ENCODE measurements at regions not wholly inside any gene's neighbourhood (a gene's known extent, or its start where the extent isn't known, plus 50 kb on each side); places are given as distances from the start of the nearest gene placed in this dataset.

GRCh38 chr10:33681595-33681994, 347.1 kb upstream of the NRP1 start:
- Histone ChIP-seq H2AFZ (ENCODE audit: low read length) (peak overlapping the region; percentile 55; the same call in 1 of the 2 replicates), H2BK120ac (replicated peaks; ENCODE audit: low read depth, low read length) (no peak overlapping the region), H3K9me3 (ENCODE audit: insufficient read depth in 2 of 2, low read depth in 1 of 2, low read length in 1 of 2) (peaks cover 3 to 4% of the 10 kb centered on the region in 2 experiments; a peak in 2 of 4 replicates), H3K4me3 (ENCODE audit: extremely low read depth in 1 of 4, insufficient read depth in 2 of 4, low read depth in 3 of 4, low read length in 4 of 4) (no peak overlapping the region), H3K4me2 (ENCODE audit: insufficient read depth in 1 of 2, low read depth in 2 of 2, low read length in 2 of 2) (no peak overlapping the region), H3K79me2 (ENCODE audit: control insufficient read depth in 1 of 2, insufficient read depth in 2 of 2, low read length in 2 of 2) (no peaks in the 10 kb centered on the region), H3K4me1 (replicated peaks in 1 of 4; ENCODE audit: control insufficient read depth in 3 of 4, insufficient read depth in 4 of 4, low read length in 3 of 4) (no peaks in the 10 kb centered on the region), H3K23ac (ENCODE audit: insufficient read length) (no peak overlapping the region), H3K4ac (replicated peaks; ENCODE audit: insufficient read length, low read depth, low read length) (no peak overlapping the region), H4K8ac (ENCODE audit: extremely low read depth, insufficient read depth, low read length) (no peak overlapping the region), H2BK15ac (ENCODE audit: low read length) (no peak overlapping the region), H3K27ac (ENCODE audit: low read depth, low read length) (no peak overlapping the region), H2BK5ac (ENCODE audit: low read depth, low read length) (no peak overlapping the region), H2BK12ac (ENCODE audit: low read depth, low read length) (no peak overlapping the region), H4K91ac (replicated peaks; ENCODE audit: insufficient read length, low read length) (no peak overlapping the region), H3K27me3 (replicated peaks in 1 of 4; ENCODE audit: control insufficient read depth in 3 of 4, extremely low read depth in 1 of 4, insufficient read depth in 3 of 4, low read length in 3 of 4) (no peaks in the 10 kb centered on the region), H2BK20ac (ENCODE audit: low read length) (no peak overlapping the region), H4K20me1 (replicated peaks in 1 of 2; ENCODE audit: control insufficient read depth in 1 of 2, insufficient read depth in 2 of 2, low read length in 2 of 2) (no peaks in the 10 kb centered on the region), H3K14ac (ENCODE audit: insufficient read length) (no peak overlapping the region), H3K9ac (replicated peaks in 1 of 4; ENCODE audit: extremely low read depth in 1 of 4, low read depth in 3 of 4, low read length in 3 of 4) (no peak overlapping the region), H3K79me1 (ENCODE audit: low read depth, low read length) (no peaks in the 10 kb centered on the region), H3K18ac (ENCODE audit: extremely low read depth, low read length) (no peak overlapping the region), H3K23me2 (ENCODE audit: low read depth, low read length) (no peaks in the 10 kb centered on the region), H4K5ac (ENCODE audit: insufficient read length, low read depth, low read length) (no peak overlapping the region), H3K56ac (replicated peaks; ENCODE audit: insufficient read length, low read depth, low read length) (no peak overlapping the region), H3K36me3 (ENCODE audit: control insufficient read depth in 2 of 4, insufficient read depth in 4 of 4, low read length in 3 of 4) (no peaks in the 10 kb centered on the region), H2AK5ac (ENCODE audit: low read depth, low read length) (no peak overlapping the region)
- FAIRE-seq = no peak
- ChIA-PET CTCF (ENCODE audit: partially characterized antibody) (interaction anchor here (0.7 to 1.1 kb wide), 3 partner anchors 22 to 1221 kb away, joined by 3 to 4 read pairs (median 3); no protein-coding TSS in a partner anchor), POLR2A (ENCODE audit: partially characterized antibody) (no interaction called here)
- no peak for DNase-seq (ENCODE audit: low read depth in 1 of 2, low spot score in 2 of 2)
- TF ChIP-seq CEBPB (IDR thresholded peaks at IDR 0.05; ENCODE audit: low read depth, low read length) (no peak), RNF2 (IDR thresholded peaks at IDR 0.05; ENCODE audit: borderline replicate concordance, low read depth, low read length, missing control alignments, poor library complexity, severe bottlenecking) (no peak), SIRT6 (IDR thresholded peaks at IDR 0.05; ENCODE audit: low read length) (no peak), USF2 (IDR thresholded peaks at IDR 0.05; ENCODE audit: low read length) (no peak)
- 100% methylated on average over 1 of the region's 1 CpG; no CpG with 5 or more reads in 1 of the 2 experiments for WGBS, 2 experiments (ENCODE audit: extremely low coverage in 1 of 2, insufficient coverage in 1 of 2, insufficient read length in 1 of 2, insufficient replicate concordance in 2 of 2, low coverage in 1 of 2, low lambda C conversion rate in 2 of 2, missing lambda C conversion rate in 1 of 2)

All from H1 (cell line).